Loucy (cell line): ENCODE measurements at regions not wholly inside any gene's neighbourhood (a gene's known extent, or its start where the extent isn't known, plus 50 kb on each side); places are given as distances from the start of the nearest gene placed in this dataset.

Source experiments
- EZH2phosphoT487 ChIP-seq: fragments of 200-600 bp; IDR thresholded peaks from 2 replicates; pipeline ENCODE4 v1.6.1; 2018; ENCODE audit warnings: antibody characterized with exemption, mild to moderate bottlenecking, moderate library complexity, borderline replicate concordance
- TF ChIP-seq, protein P1 (sequence below): fragments of 200-600 bp; sonication (generic); conservative IDR thresholded peaks from 2 replicates; pipeline ENCODE4 v1.5.1; 2014; ENCODE audit warnings: mild to moderate bottlenecking, antibody characterized with exemption, low read length

DNA sequence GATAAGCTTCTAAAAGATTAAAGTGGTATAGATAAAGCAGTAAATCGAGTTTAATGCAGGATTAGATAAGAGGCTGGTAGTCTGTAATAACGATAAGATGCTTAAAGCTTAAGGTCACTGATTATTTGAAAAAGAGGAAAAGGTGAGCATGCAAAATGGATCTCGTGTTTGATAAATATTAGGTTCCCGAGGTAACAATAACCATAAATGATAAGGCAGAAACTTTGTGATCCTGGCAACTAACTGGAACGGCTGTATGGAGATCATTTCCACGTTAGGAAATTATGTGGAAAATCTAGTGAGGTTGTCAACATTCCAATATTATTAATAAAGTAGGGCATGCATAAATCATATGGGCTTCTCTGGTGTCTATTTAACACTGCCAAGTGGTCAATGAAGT is 255.5 kb downstream of the EFCAB11 start:
- TF ChIP-seq, protein P1, sequence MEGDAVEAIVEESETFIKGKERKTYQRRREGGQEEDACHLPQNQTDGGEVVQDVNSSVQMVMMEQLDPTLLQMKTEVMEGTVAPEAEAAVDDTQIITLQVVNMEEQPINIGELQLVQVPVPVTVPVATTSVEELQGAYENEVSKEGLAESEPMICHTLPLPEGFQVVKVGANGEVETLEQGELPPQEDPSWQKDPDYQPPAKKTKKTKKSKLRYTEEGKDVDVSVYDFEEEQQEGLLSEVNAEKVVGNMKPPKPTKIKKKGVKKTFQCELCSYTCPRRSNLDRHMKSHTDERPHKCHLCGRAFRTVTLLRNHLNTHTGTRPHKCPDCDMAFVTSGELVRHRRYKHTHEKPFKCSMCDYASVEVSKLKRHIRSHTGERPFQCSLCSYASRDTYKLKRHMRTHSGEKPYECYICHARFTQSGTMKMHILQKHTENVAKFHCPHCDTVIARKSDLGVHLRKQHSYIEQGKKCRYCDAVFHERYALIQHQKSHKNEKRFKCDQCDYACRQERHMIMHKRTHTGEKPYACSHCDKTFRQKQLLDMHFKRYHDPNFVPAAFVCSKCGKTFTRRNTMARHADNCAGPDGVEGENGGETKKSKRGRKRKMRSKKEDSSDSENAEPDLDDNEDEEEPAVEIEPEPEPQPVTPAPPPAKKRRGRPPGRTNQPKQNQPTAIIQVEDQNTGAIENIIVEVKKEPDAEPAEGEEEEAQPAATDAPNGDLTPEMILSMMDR = no peak
- no peak for TF ChIP-seq EZH2phosphoT487
